NCI-H82 treated with DMSO at 0.1 percent for 48 hours (cell line): ENCODE measurements at regions not wholly inside any gene's neighbourhood (a gene's known extent, or its start where the extent isn't known, plus 50 kb on each side); places are given as distances from the start of the nearest gene placed in this dataset.

Experiments used
- DNase-seq: peaks from one replicate; lab custom pipeline; 2025; ENCODE audit not compliant: unreplicated experiment; lab: John Stamatoyannopoulos, UW

- DNase-seq: no peak
Measured at GRCh38 chr18:75638223-75638775, 210.8 kb upstream of the SMIM21 start.

GRCh38 chr18:75635096-75635495, 207.6 kb upstream of the SMIM21 start:
- no peak for DNase-seq

GRCh38 chr18:75625966-75626365, 198.5 kb upstream of the SMIM21 start:
- DNase-seq: no peak

GRCh38 chr18:75624869-75625268, 197.4 kb upstream of the SMIM21 start:
- no peak for DNase-seq

GRCh38 chr18:75621818-75622217, 194.3 kb upstream of the SMIM21 start:
- no peak for DNase-seq

GRCh38 chr18:75618146-75618545, 190.6 kb upstream of the SMIM21 start:
- no peak for DNase-seq

GRCh38 chr18:75612456-75612855, 185.0 kb upstream of the SMIM21 start:
- no peak for DNase-seq

GRCh38 chr18:75607701-75608100, 180.2 kb upstream of the SMIM21 start:
- no peak for DNase-seq

- no peak for DNase-seq
Measured at GRCh38 chr18:75592527-75592926, 165.0 kb upstream of the SMIM21 start.

GRCh38 chr18:75588412-75588811, 160.9 kb upstream of the SMIM21 start:
- no peak for DNase-seq

GRCh38 chr18:75587131-75587530, 159.6 kb upstream of the SMIM21 start:
- DNase-seq: no peak

- no peak for DNase-seq
Measured at GRCh38 chr18:75586130-75586889, 158.8 kb upstream of the SMIM21 start.

GRCh38 chr18:75582940-75583339, 155.4 kb upstream of the SMIM21 start:
- no peak for DNase-seq

- no peak for DNase-seq
Measured at GRCh38 chr18:75582406-75582821, 154.9 kb upstream of the SMIM21 start.

- no peak for DNase-seq
Measured at GRCh38 chr18:75581336-75582131, 154.0 kb upstream of the SMIM21 start.

- no peak for DNase-seq
Measured at GRCh38 chr18:75574187-75574586, 146.7 kb upstream of the SMIM21 start.

GRCh38 chr18:75563150-75563549, 135.6 kb upstream of the SMIM21 start:
- DNase-seq: no peak

GRCh38 chr18:75562216-75562615, 134.7 kb upstream of the SMIM21 start:
- no peak for DNase-seq

GRCh38 chr18:75558790-75559189, 131.3 kb upstream of the SMIM21 start:
- no peak for DNase-seq

- no peak for DNase-seq
Measured at GRCh38 chr18:75556841-75557240, 129.3 kb upstream of the SMIM21 start.

- DNase-seq: no peak
Measured at GRCh38 chr18:75554644-75555185, 127.2 kb upstream of the SMIM21 start.

GRCh38 chr18:75554176-75554575, 126.7 kb upstream of the SMIM21 start:
- DNase-seq: no peak
